ENCODE measurements at regions not wholly inside any gene's neighbourhood (a gene's known extent, or its start where the extent isn't known, plus 50 kb on each side); places are given as distances from the start of the nearest gene placed in this dataset.

GRCh38 chr14:56061051-56061450 lies 57.2 kb upstream of the PELI2 start:
- H3K27me3 ChIP-seq (ENCODE audit: control insufficient read depth in 2 of 2, insufficient read depth in 2 of 2, low read length in 2 of 2): peaks cover 4 to 5% of the 10 kb centered on the region in 2 experiments
- intact Hi-C loops (cut with micrococcal nuclease) (no loop called here), dilution Hi-C loops (cut with MboI; ENCODE audit: extremely low pct_ligation_motif_present, low sequenced_read_pairs) (no loop called here)
- H3K4me1 ChIP-seq (ENCODE audit: control insufficient read depth, extremely low read depth, insufficient read depth, low read length): no peaks in the 10 kb centered on the region
- ChIA-PET CTCF (no interaction called here), POLR2A (no interaction called here)
- no peaks in the 10 kb centered on the region for H3K9me3 ChIP-seq (replicated peaks; ENCODE audit: control insufficient read depth, insufficient read depth, low read length)
- no peaks in the 10 kb centered on the region for H3K9me1 ChIP-seq (replicated peaks; ENCODE audit: control insufficient read depth, extremely low read depth, insufficient read depth, low read length)
- FAIRE-seq (no peak), DNase-seq (ENCODE audit: low read depth, low spot score) (no peak)
- H3K36me3 ChIP-seq (ENCODE audit: control insufficient read depth in 2 of 2, extremely low read depth in 1 of 2, insufficient read depth in 2 of 2, low read length in 2 of 2): no peaks in the 10 kb centered on the region
- H3K4me2 ChIP-seq (ENCODE audit: insufficient read depth, low read length): no peak overlapping the region
- no peak for TF ChIP-seq POLR2A (IDR thresholded peaks at IDR 0.05; ENCODE audit: low read depth, low read length)
- no peak for TF ChIP-seq GATA2 (IDR thresholded peaks at IDR 0.05; ENCODE audit: insufficient read depth, insufficient read length, low read depth, low read length)
- TF ChIP-seq MYC (IDR thresholded peaks at IDR 0.05; ENCODE audit: low read depth, low read length): no peak
- no peak for TF ChIP-seq CTCF (IDR thresholded peaks at IDR 0.05; ENCODE audit: extremely low read depth in 1 of 2, insufficient read depth in 1 of 2, low read depth in 1 of 2, low read length in 2 of 2)
- TF ChIP-seq FOS (IDR thresholded peaks at IDR 0.05; ENCODE audit: borderline replicate concordance, insufficient read depth, low read length): no peak
- no peak for TF ChIP-seq JUN (IDR thresholded peaks at IDR 0.05; ENCODE audit: borderline replicate concordance, insufficient read depth, insufficient read length, low read depth)
- TF ChIP-seq EZH2 (IDR thresholded peaks at IDR 0.05; ENCODE audit: borderline replicate concordance, low read depth, low read length, severe bottlenecking): no peak
- TF ChIP-seq, protein P1, sequence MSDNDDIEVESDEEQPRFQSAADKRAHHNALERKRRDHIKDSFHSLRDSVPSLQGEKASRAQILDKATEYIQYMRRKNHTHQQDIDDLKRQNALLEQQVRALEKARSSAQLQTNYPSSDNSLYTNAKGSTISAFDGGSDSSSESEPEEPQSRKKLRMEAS (IDR thresholded peaks at IDR 0.05; ENCODE audit: insufficient read depth, insufficient read length): no peak
- TF ChIP-seq POLR2AphosphoS5 (IDR thresholded peaks at IDR 0.05; ENCODE audit: insufficient read depth, low read depth, low read length): no peak
- no peaks in the 10 kb centered on the region for H3K79me2 ChIP-seq (ENCODE audit: control insufficient read depth, insufficient read depth, low read length)
- H3K27ac ChIP-seq (ENCODE audit: insufficient read depth, low read depth, low read length): no peak overlapping the region
- H3K4me3 ChIP-seq (replicated peaks in 1 of 3; ENCODE audit: insufficient read depth in 1 of 3, low read depth in 1 of 3, low read length in 3 of 3): no peak overlapping the region
- BruUV-seq (replicated peaks): no TSS peak
- no peaks in the 10 kb centered on the region for H4K20me1 ChIP-seq (replicated peaks; ENCODE audit: control insufficient read depth, extremely low read depth, insufficient read depth, low read length)
- no peak overlapping the region for H3K9ac ChIP-seq (replicated peaks; ENCODE audit: extremely low read depth, insufficient read depth, low read length)
- no peak overlapping the region for H2AFZ ChIP-seq (ENCODE audit: low read depth, low read length)
